ENCODE measurements at regions not wholly inside any gene's neighbourhood (a gene's known extent, or its start where the extent isn't known, plus 50 kb on each side); places are given as distances from the start of the nearest gene placed in this dataset.

- TF ChIP-seq, protein P1, sequence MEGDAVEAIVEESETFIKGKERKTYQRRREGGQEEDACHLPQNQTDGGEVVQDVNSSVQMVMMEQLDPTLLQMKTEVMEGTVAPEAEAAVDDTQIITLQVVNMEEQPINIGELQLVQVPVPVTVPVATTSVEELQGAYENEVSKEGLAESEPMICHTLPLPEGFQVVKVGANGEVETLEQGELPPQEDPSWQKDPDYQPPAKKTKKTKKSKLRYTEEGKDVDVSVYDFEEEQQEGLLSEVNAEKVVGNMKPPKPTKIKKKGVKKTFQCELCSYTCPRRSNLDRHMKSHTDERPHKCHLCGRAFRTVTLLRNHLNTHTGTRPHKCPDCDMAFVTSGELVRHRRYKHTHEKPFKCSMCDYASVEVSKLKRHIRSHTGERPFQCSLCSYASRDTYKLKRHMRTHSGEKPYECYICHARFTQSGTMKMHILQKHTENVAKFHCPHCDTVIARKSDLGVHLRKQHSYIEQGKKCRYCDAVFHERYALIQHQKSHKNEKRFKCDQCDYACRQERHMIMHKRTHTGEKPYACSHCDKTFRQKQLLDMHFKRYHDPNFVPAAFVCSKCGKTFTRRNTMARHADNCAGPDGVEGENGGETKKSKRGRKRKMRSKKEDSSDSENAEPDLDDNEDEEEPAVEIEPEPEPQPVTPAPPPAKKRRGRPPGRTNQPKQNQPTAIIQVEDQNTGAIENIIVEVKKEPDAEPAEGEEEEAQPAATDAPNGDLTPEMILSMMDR (IDR thresholded peaks at IDR 0.05; ENCODE audit: unreplicated experiment in 3 of 3) = no peak
- Mint-ChIP-seq H3K9me3 (no peaks in the 10 kb centered on the region), H3K4me1 (no peaks in the 10 kb centered on the region), H3K4me3 (no peak overlapping the region), H3K27ac (no peak overlapping the region), H3K27me3 (ENCODE audit: low read depth) (no peaks in the 10 kb centered on the region), H3K36me3 (ENCODE audit: low read depth) (no peaks in the 10 kb centered on the region)
These were observed 1400.9 kb upstream of the FLRT2 start for GRCh38 chr14:84129007-84129406.

- no peaks in the 10 kb centered on the region for H3K9me3 Mint-ChIP-seq
- H3K36me3 Mint-ChIP-seq (ENCODE audit: low read depth) = no peaks in the 10 kb centered on the region
- H3K27me3 Mint-ChIP-seq (ENCODE audit: low read depth) = no peaks in the 10 kb centered on the region
- no peak overlapping the region for H3K4me3 Mint-ChIP-seq
- H3K27ac Mint-ChIP-seq = no peak overlapping the region
- no peaks in the 10 kb centered on the region for H3K4me1 Mint-ChIP-seq
- TF ChIP-seq, protein P1 (IDR thresholded peaks at IDR 0.05; ENCODE audit: unreplicated experiment in 3 of 3) = no peak
These were observed 1400.0 kb upstream of the FLRT2 start for GRCh38 chr14:84129941-84130340.

DNA sequence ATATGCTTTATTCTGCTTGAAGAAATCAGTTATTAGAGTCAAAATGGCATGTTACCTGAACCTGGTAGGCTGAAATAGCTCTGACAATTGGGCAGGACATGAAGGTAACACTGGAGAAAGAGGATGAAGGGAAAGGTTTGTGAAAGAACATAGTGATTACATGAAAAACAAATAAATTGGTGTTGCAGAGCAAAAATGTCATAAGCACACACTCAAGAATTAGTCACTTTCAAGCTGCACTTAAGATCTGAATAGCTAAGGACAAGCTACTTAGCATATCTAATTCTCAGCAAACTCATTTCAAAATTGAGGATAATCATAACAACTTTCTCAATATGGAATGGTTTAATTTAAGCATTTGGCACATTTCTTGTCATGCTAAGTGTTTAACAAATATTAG is 1398.0 kb upstream of the FLRT2 start:
- Mint-ChIP-seq H3K9me3 (peaks cover 4% of the 10 kb centered on the region), H3K4me3 (no peak overlapping the region), H3K36me3 (ENCODE audit: low read depth) (no peaks in the 10 kb centered on the region), H3K4me1 (no peaks in the 10 kb centered on the region), H3K27ac (no peak overlapping the region), H3K27me3 (ENCODE audit: low read depth) (no peaks in the 10 kb centered on the region)
- TF ChIP-seq, protein P1 (IDR thresholded peaks at IDR 0.05; ENCODE audit: unreplicated experiment in 3 of 3) = no peak

- no peaks in the 10 kb centered on the region for H3K4me1 Mint-ChIP-seq
- TF ChIP-seq, protein P1 (IDR thresholded peaks at IDR 0.05; ENCODE audit: unreplicated experiment in 3 of 3) = no peak
- H3K36me3 Mint-ChIP-seq (ENCODE audit: low read depth) = no peaks in the 10 kb centered on the region
- H3K27me3 Mint-ChIP-seq (ENCODE audit: low read depth) = no peaks in the 10 kb centered on the region
- no peak overlapping the region for H3K4me3 Mint-ChIP-seq
- peaks cover 5% of the 10 kb centered on the region for H3K9me3 Mint-ChIP-seq
- no peak overlapping the region for H3K27ac Mint-ChIP-seq
These were observed 1385.8 kb upstream of the FLRT2 start for GRCh38 chr14:84144166-84144565.

- no peaks in the 10 kb centered on the region for H3K9me3 Mint-ChIP-seq
- H3K27me3 Mint-ChIP-seq (ENCODE audit: low read depth) = no peaks in the 10 kb centered on the region
- H3K27ac Mint-ChIP-seq = no peak overlapping the region
- TF ChIP-seq, protein P1 (IDR thresholded peaks at IDR 0.05; ENCODE audit: unreplicated experiment in 3 of 3) = no peak
- H3K36me3 Mint-ChIP-seq (ENCODE audit: low read depth) = no peaks in the 10 kb centered on the region
- no peak overlapping the region for H3K4me3 Mint-ChIP-seq
- no peaks in the 10 kb centered on the region for H3K4me1 Mint-ChIP-seq
These were observed 1377.5 kb upstream of the FLRT2 start for GRCh38 chr14:84152452-84152851.

DNA sequence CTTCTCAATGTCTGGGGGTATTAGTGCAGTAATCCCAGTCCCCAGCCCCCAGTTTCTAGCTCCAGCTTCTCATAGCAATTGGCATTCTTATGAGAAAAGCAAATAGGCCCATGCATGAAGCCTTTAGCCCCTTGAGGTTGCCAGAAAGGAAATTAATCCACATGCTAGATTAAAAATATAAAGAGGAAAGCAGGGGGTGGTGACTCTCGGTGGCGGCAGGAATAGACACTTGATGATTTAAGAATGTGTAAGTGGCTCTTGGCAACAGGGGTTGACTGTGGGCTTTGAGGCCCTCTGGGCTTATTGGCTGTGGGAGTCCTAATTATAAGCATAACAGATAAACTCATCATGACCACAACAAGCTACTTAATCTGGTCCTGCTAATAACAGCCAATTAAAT is 1367.3 kb upstream of the FLRT2 start:
- peaks cover 9% of the 10 kb centered on the region for H3K4me1 Mint-ChIP-seq
- no peaks in the 10 kb centered on the region for H3K27me3 Mint-ChIP-seq (ENCODE audit: low read depth)
- no peak overlapping the region for H3K4me3 Mint-ChIP-seq
- TF ChIP-seq, protein P1 (IDR thresholded peaks at IDR 0.05; ENCODE audit: unreplicated experiment in 3 of 3) = no peak
- H3K36me3 Mint-ChIP-seq (ENCODE audit: low read depth) = no peaks in the 10 kb centered on the region
- no peak overlapping the region for H3K27ac Mint-ChIP-seq
- no peaks in the 10 kb centered on the region for H3K9me3 Mint-ChIP-seq
